HG03521 (cell line): ENCODE measurements at regions not wholly inside any gene's neighbourhood (a gene's known extent, or its start where the extent isn't known, plus 50 kb on each side); places are given as distances from the start of the nearest gene placed in this dataset.

Experiments used
- ATAC-seq: cut with Tn5 transposase; IDR thresholded peaks from one replicate; pipeline ENCODE4 v1.9.1; 2021; ENCODE audit warnings: mild to moderate bottlenecking, moderate library complexity; ENCODE audit not compliant: unreplicated experiment

GRCh38 chr10:126783806-126784557, 113.5 kb upstream of the C10orf90 start:
- no peak for ATAC-seq

DNA sequence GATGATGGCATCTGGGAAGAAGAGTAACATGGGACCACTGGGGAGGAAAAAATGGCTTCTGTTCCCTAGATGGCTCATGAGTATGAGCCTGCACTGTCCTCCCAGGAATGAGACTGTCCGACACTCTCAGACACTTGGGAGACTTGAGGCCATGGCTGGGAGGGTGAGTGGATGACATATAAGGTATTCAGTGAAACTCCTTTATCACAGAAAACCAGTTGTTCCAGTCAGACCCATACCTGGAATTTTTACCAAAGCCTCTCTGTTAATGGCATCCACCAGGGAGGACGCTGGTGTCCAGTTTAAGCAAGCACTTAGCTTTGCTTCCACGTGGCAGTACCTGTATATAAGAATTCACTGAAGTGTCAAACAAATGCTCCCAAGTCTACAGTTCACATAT, 116.7 kb upstream of the C10orf90 start:
- no peak for ATAC-seq

- ATAC-seq = no peak
Observed at GRCh38 chr10:126795318-126795717, 109.9 kb upstream of the DOCK1 start.

DNA sequence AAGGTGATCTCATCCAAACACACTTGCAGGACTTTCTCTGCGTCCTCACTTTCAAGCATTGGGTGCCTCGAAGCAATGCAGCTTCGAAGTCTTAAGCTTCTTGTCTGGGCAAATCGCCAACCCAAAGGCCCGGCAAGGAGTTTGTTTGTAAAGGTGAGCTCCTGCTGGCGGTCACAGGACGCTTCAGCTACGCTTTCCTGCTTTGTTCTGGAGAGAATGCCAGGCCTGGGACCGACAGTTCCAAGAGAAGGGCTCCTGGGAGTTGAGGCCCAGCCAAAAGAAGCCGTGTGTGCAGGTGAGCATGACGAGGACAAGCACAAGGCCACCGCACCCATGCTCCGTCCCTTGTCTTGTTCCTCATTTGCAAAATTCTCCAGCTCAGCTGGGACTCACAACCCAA, 106.6 kb upstream of the DOCK1 start:
- no peak for ATAC-seq

GRCh38 chr10:126803394-126803793, 101.8 kb upstream of the DOCK1 start:
- no peak for ATAC-seq

DNA sequence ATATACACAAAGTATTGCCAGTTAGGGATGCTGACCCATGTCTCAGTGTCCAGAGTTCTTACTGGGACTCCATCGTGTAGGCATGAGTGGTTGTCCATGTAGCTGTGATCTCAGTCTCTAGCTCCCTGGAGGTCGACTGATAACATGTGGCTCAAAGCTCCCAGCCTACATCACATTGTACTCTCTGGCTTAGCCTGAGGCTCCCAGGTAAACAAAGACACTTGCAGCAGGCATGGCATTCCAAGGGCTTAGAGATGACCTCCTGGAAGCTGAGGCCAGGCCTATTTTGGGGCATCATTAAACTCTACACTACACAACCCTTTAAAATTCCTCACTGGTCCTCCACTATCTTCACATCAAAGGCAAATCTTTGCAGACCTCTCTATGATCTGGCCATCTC, 100.8 kb upstream of the DOCK1 start:
- no peak for ATAC-seq

DNA sequence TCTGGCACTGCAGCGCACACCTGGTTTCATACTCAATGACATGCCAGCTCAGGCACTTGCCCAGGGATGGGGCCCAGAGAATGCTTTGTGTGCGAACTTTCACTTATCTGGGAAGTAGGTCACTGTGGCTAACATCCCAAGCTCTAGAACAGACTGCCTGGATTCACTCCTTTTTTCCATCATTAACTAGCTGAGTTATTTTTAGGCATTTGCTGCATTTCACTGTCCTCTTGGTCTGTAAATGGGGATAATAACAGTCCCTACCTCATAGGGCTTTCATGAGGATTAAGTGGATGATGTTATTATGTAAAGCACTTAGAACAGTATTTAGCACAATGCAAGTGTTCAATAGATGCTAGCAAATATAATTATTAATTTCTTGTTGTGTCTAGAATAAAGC, 98.7 kb upstream of the DOCK1 start:
- no peak for ATAC-seq

- no peak for ATAC-seq
Observed at GRCh38 chr10:126806991-126807702, 98.1 kb upstream of the DOCK1 start.

- no peak for ATAC-seq
Observed at GRCh38 chr10:126808103-126808502, 97.1 kb upstream of the DOCK1 start.

GRCh38 chr10:126813432-126813831, 91.8 kb upstream of the DOCK1 start:
- no peak for ATAC-seq

GRCh38 chr10:126833542-126833941, 71.7 kb upstream of the DOCK1 start:
- ATAC-seq = no peak

DNA sequence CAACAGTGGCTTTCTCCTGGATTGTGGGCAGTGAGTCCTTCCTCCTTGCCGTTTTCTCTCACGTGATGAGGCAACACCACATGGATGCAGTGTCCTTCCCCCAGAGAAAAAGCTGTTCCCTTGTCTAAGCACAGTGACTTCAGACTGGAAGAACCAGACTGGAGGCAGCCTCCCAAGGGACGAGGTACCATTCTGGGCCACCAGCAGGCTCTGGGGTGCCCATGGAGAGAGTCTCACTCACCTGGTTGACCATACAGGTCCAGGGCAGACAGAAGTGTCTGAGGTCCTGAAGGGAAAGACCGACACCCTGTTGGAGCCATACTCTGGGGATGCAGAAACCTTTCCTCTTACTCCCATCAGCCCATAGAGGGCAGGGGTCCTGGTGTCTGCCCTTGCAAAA, 69.2 kb upstream of the DOCK1 start:
- no peak for ATAC-seq

DNA sequence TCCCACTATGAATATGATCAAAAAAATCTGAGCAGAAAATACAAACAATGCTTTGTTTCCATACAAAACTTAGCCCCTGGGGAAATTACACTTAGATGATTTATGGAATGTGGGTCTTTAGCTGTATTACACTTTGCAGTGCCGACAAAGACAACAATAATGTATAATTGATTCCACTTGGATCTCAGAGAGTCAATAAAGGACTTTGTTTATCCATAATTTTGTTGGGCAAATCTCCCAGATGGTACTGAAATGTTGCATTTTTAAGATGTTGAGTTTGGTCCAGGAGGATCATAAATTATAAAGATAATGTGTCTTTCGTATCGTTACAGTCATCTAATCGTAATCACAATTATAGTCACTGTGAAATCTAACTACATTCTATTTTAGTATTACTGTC, 66.9 kb upstream of the DOCK1 start:
- ATAC-seq = no peak

- no peak for ATAC-seq
Observed at GRCh38 chr10:126839094-126839761, 66.0 kb upstream of the DOCK1 start.

DNA sequence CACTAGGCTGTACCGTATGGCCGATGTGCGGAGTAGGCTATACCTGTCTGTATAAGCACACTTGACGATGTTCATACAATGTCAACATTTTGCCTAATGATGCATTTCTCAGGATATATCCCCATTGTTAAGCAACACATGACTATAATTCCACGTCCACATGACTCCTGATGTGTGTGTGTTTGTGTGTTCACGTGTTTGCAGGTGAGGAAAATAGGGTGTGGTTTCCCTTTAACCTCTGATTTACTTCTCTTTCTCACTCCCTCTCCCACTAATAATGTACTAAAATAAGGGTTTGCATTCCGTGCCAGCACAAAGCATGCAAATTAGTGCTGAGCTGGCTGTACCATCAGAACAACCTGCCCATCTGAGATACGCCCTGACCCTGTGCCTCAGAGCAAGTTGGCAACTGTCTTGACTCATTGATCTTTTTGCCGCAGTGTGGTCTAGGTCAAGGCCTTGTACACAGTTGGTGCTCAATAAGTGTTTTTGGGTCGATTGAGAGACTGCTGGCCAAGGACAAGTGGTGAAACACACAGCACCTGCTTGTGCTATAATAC, 64.6 kb upstream of the DOCK1 start:
- ATAC-seq = no peak

- no peak for ATAC-seq
Observed at GRCh38 chr10:126841341-126841895, 63.8 kb upstream of the DOCK1 start.

- no peak for ATAC-seq
Observed at GRCh38 chr10:126842356-126842755, 62.9 kb upstream of the DOCK1 start.

DNA sequence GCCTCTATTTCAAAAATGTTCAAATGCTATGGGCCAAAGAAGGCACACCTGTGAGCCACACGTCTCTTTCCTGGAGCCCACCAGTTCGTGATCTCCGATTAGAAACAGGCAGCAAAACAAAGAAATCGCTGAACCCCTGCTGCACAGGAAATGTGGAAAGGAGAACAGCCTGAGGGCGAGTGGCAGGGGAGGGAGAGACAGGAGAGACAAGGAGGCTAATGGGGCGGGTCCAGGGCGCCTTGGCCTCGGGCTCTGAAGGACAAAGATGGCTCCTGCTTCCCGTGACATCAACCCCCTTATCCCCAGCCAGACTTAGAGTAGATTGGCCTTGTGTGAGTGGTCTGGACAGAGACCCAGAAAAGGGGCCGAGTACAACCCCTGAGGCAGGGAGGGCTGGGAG, 62.4 kb upstream of the DOCK1 start:
- no peak for ATAC-seq

DNA sequence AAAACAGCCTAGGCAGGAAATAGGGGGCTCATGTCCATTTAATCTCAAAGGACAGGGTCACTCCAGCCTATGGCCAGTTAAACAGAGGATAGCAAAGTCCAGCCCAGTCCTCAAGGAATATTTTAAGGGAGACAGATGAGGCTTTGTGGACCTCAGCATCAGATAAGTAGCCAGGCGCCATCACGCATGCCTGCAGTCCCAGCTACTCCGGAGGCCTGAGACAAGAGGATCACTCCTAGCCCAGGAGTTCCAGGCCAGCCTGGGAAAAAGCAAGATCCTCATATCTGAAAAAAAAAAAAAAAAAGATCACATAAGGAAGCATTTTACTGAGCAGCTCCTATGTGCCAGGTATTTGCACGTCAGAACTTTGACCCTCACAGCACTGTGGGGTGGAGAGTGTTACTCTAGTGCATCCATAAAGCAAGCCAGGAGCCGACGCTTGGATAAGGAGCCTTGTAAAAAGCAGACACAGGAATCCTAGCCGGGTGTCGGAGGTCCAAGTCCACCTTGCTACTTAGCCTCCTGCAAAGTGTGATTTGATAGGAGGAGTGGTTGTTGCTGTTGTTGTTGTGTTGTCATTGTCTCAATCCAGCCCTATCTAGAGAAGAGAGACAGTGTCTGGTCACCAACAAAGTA, 61.8 kb upstream of the DOCK1 start:
- ATAC-seq = no peak

- no peak for ATAC-seq
Observed at GRCh38 chr10:126844406-126844805, 60.8 kb upstream of the DOCK1 start.

- ATAC-seq = no peak
Observed at GRCh38 chr10:126846469-126846868, 58.8 kb upstream of the DOCK1 start.
